ENCODE measurements at regions not wholly inside any gene's neighbourhood (a gene's known extent, or its start where the extent isn't known, plus 50 kb on each side); places are given as distances from the start of the nearest gene placed in this dataset.

DNA sequence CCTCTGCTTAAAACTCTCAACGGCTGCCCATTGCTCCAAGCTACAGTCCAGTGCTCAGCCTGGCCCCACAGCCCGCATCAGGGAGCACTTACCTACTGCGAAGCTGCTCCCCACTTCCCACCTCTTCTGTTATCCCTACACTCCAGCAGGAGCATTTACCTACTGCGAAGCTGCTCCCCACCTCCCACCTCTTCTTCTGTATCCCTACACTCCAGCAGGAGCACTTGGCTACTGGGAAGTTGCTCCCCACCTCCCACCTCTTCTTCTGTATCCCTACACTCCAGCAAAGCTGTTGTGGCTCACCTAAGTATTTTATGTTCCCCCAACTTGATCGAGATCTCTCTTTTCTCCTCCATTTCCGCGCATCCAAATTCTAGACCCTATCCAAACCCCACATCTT is 563.3 kb upstream of the ZFP42 start:
- TF ChIP-seq ZBTB17 (tag by site-specific recombination; IDR thresholded peaks at IDR 0.05) (no peak), ZBTB7A (tag by site-specific recombination; IDR thresholded peaks at IDR 0.05; ENCODE audit: low read depth) (no peak), ZNF585B (tag by site-specific recombination; IDR thresholded peaks at IDR 0.05) (no peak), KLF16 (tag by site-specific recombination; IDR thresholded peaks at IDR 0.05) (no peak), ZNF37A (tag by site-specific recombination; IDR thresholded peaks at IDR 0.05) (no peak)
- TF ChIP-seq, protein P1, sequence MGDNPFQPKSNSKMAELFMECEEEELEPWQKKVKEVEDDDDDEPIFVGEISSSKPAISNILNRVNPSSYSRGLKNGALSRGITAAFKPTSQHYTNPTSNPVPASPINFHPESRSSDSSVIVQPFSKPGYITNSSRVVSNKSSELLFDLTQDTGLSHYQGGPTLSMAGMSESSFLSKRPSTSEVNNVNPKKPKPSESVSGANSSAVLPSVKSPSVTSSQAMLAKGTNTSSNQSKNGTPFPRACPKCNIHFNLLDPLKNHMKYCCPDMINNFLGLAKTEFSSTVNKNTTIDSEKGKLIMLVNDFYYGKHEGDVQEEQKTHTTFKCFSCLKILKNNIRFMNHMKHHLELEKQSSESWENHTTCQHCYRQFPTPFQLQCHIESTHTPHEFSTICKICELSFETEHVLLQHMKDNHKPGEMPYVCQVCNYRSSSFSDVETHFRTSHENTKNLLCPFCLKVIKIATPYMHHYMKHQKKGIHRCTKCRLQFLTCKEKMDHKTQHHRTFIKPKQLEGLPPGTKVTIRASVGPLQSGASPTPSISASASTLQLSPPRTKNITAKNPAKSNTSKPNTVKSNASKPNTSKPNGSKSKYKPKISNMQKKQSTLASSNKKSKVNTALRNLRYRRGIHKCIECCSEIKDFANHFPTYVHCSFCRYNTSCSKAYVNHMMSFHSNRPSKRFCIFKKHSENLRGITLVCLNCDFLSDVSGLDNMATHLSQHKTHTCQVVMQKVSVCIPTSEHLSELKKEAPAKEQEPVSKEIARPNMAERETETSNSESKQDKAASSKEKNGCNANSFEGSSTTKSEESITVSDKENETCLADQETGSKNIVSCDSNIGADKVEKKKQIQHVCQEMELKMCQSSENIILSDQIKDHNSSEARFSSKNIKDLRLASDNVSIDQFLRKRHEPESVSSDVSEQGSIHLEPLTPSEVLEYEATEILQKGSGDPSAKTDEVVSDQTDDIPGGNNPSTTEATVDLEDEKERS (tag by site-specific recombination; IDR thresholded peaks at IDR 0.05), result no peak
- TF ChIP-seq, protein P2, sequence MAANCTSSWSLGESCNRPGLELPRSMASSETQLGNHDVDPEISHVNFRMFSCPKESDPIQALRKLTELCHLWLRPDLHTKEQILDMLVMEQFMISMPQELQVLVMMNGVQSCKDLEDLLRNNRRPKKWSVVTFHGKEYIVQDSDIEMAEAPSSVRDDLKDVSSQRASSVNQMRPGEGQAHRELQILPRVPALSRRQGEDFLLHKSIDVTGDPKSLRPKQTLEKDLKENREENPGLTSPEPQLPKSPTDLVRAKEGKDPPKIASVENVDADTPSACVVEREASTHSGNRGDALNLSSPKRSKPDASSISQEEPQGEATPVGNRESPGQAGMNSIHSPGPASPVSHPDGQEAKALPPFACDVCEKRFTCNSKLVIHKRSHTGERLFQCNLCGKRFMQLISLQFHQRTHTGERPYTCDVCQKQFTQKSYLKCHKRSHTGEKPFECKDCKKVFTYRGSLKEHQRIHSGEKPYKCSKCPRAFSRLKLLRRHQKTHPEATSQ (tag by site-specific recombination; IDR thresholded peaks at IDR 0.05), result no peak

Data from HEK293 (cell line).